Adrenal gland (tissue), 5 donors: ENCODE measurements at regions not wholly inside any gene's neighbourhood (a gene's known extent, or its start where the extent isn't known, plus 50 kb on each side); places are given as distances from the start of the nearest gene placed in this dataset.

ENCODE experiments used
- POLR2A ChIP-seq, 2 donors: fragments of 450-650 bp; IDR thresholded peaks; one replicate each; pipeline ENCODE4 v1.6.1; 2017; ENCODE audit warnings: antibody characterized with exemption in 2 of 2, mild to moderate bottlenecking in 2 of 2, moderate library complexity in 1 of 2
- TF ChIP-seq, protein P1 (sequence below), 6 experiments: fragments of 450-650 bp in 4 of 6; fragments of 200-600 bp in 2 of 6; sonication (generic) in 1 of 6; IDR thresholded peaks; 1 replicate in 5 of 6; 2 replicates in 1 of 6; pipeline versions ENCODE4 v1.5.1 to v1.8.0; 2016 to 2021; ENCODE audit warnings: antibody characterized with exemption in 6 of 6, mild to moderate bottlenecking in 2 of 6, moderate library complexity in 1 of 6
- donor health status: DM: no; HTN: no; CAD: no.

- TF ChIP-seq, protein P1, sequence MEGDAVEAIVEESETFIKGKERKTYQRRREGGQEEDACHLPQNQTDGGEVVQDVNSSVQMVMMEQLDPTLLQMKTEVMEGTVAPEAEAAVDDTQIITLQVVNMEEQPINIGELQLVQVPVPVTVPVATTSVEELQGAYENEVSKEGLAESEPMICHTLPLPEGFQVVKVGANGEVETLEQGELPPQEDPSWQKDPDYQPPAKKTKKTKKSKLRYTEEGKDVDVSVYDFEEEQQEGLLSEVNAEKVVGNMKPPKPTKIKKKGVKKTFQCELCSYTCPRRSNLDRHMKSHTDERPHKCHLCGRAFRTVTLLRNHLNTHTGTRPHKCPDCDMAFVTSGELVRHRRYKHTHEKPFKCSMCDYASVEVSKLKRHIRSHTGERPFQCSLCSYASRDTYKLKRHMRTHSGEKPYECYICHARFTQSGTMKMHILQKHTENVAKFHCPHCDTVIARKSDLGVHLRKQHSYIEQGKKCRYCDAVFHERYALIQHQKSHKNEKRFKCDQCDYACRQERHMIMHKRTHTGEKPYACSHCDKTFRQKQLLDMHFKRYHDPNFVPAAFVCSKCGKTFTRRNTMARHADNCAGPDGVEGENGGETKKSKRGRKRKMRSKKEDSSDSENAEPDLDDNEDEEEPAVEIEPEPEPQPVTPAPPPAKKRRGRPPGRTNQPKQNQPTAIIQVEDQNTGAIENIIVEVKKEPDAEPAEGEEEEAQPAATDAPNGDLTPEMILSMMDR (IDR thresholded peaks at IDR 0.05), result no peak
- no peak for TF ChIP-seq POLR2A (IDR thresholded peaks at IDR 0.05)
Measured at GRCh38 chr11:104763930-104764709, 134.1 kb downstream of the CASP12 start.
